ENCODE measurements at regions not wholly inside any gene's neighbourhood (a gene's known extent, or its start where the extent isn't known, plus 50 kb on each side); places are given as distances from the start of the nearest gene placed in this dataset.

DNA sequence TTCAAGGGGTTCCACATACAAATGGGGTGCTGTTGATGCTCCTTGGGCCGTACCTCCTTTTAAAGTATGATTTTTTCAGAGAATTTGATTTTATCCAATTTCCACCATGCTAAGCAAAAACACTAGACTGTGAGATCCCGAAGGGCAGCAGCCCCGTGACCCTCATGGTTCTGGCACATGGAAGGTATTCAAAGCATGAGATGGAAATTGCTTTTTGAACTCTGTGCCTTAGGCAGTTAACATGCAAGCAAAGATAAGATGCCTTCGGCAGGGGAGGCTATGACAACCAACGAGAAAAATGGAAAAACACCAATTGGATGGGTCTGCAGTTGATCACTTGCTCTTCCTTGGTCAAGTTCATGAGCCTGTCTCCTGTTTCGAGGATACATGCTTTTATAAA is 120.8 kb upstream of the DIO3 start:
- no TSS peak for BruUV-seq (replicated peaks)
- Histone ChIP-seq H3K9me3 (ENCODE audit: control insufficient read depth, insufficient read depth, low read length) (peaks cover 2% of the 10 kb centered on the region; the same call in 1 of the 2 replicates), H2BK15ac (ENCODE audit: low read depth, low read length) (no peak overlapping the region), H2BK120ac (ENCODE audit: low read depth, low read length) (no peak overlapping the region), H3K14ac (replicated peaks; ENCODE audit: low read depth, low read length) (no peak overlapping the region), H4K91ac (ENCODE audit: insufficient read depth, low read depth, low read length) (no peak overlapping the region), H3K56ac (ENCODE audit: extremely low read depth, insufficient read depth, low read length) (no peak overlapping the region), H3K4me3 (ENCODE audit: insufficient read depth, low read depth, low read length) (no peak overlapping the region), H4K20me1 (ENCODE audit: insufficient read depth, low read length) (no peaks in the 10 kb centered on the region), H2AFZ (replicated peaks; ENCODE audit: low read length, poor library complexity) (no peak overlapping the region), H3K27me3 (ENCODE audit: control insufficient read depth, insufficient read depth, low read length) (peaks cover 2% of the 10 kb centered on the region; the same call in 1 of the 2 replicates), H2AK5ac (ENCODE audit: low read depth, low read length) (no peak overlapping the region), H3K9me1 (ENCODE audit: insufficient read depth, low read length) (no peaks in the 10 kb centered on the region), H3K79me1 (ENCODE audit: low read depth in 1 of 2, low read length in 2 of 2) (no peaks in the 10 kb centered on the region), H3K9ac (ENCODE audit: low read depth, low read length) (no peak overlapping the region), H4K8ac (ENCODE audit: low read depth in 2 of 2, low read length in 2 of 2) (no peak overlapping the region), H3K4ac (ENCODE audit: low read depth, low read length) (no peak overlapping the region), H3K18ac (ENCODE audit: low read depth, low read length) (no peak overlapping the region), H3K36me3 (ENCODE audit: control insufficient read depth, insufficient read depth, low read length) (no peaks in the 10 kb centered on the region), H3K4me2 (ENCODE audit: low read depth, low read length) (no peak overlapping the region), H2BK5ac (ENCODE audit: low read depth, low read length, poor library complexity, severe bottlenecking) (no peak overlapping the region), H3K23ac (ENCODE audit: low read depth, low read length) (no peak overlapping the region), H3K4me1 (ENCODE audit: control insufficient read depth, insufficient read depth, low read length) (no peaks in the 10 kb centered on the region; the same call in 1 of the 2 replicates), H2BK20ac (ENCODE audit: low read depth, low read length) (no peak overlapping the region), H4K5ac (ENCODE audit: low read depth, low read length) (no peak overlapping the region), H3K27ac (ENCODE audit: insufficient read depth, low read length) (no peak overlapping the region), H2AK9ac (replicated peaks; ENCODE audit: low read depth, low read length, poor library complexity) (no peak overlapping the region)
- intact Hi-C loops (cut with micrococcal nuclease), result no loop called here
- TF ChIP-seq MAFK (IDR thresholded peaks at IDR 0.05; ENCODE audit: low read depth, low read length) (no peak), MAZ (IDR thresholded peaks at IDR 0.05; ENCODE audit: borderline replicate concordance, low read depth, low read length) (no peak), SMC3 (IDR thresholded peaks at IDR 0.05; ENCODE audit: low read depth, low read length) (no peak), NFE2L2 (IDR thresholded peaks at IDR 0.05; ENCODE audit: low read depth, low read length) (no peak), RCOR1 (IDR thresholded peaks at IDR 0.05; ENCODE audit: insufficient replicate concordance, low read length) (no peak), MXI1 (IDR thresholded peaks at IDR 0.05; ENCODE audit: borderline replicate concordance, low read depth, low read length) (no peak), FOS (IDR thresholded peaks at IDR 0.05; ENCODE audit: low read depth, low read length) (no peak), RAD21 (IDR thresholded peaks at IDR 0.05; ENCODE audit: low read length) (no peak)
- POLR2A ChIA-PET (ENCODE audit: unreplicated experiment), result no interaction called here
- ATAC-seq (ENCODE audit: low read depth), result no peak
- in situ Hi-C loops (cut with MboI; ENCODE audit: low sequenced_read_pairs), result no loop called here
- DNase-seq, result no peak
- dilution Hi-C loops (cut with HindIII; ENCODE audit: low sequenced_read_pairs, unreplicated experiment), result no loop called here
- CTCF ChIA-PET, result no interaction called here
- WGBS, 2 experiments (ENCODE audit: extremely low coverage in 2 of 2, insufficient read length in 1 of 2), result no CpG with 5 or more reads among the region's 6 CpGs
